IMR-90 (cell line): ENCODE measurements at regions not wholly inside any gene's neighbourhood (a gene's known extent, or its start where the extent isn't known, plus 50 kb on each side); places are given as distances from the start of the nearest gene placed in this dataset.

Experiments
- ATAC-seq: fragments of 200-7000 bp; cut with Tn5 transposase; 2 replicates; pipeline ENCODE4 v1.9.1; 2020; ENCODE audit warnings: low read depth, mild to moderate bottlenecking, moderate library complexity
- BruUV-seq: library from RNA; stranded (reverse); fragments of 400-500 nt; replicated peaks from 2 replicates; lab custom pipeline; 2021; lab: Mats Ljungman, UMichigan
- CTCF ChIA-PET: fragments of 300-600 bp; formaldehyde crosslinking; extraction: SDS; loops from one replicate; lab custom pipeline; 2021; ENCODE audit warnings: antibody characterized with exemption; lab: Yijun Ruan, JAX
- POLR2A ChIA-PET: fragments of 300-600 bp; sonication (Branson Sonifier 250); formaldehyde crosslinking; loops from one replicate; lab custom pipeline; 2022; ENCODE audit warnings: antibody characterized with exemption; ENCODE audit not compliant: unreplicated experiment; lab: Charles Lee
- DNase-seq: peaks from one replicate; pipeline ENCODE4 v3.0.0; 2013
- H2AFZ ChIP-seq: replicated peaks from 2 replicates; pipeline ENCODE3; 2013; ENCODE audit warnings: low read length, mild to moderate bottlenecking; ENCODE audit not compliant: poor library complexity
- H2AK5ac ChIP-seq: 2 replicates; pipeline ENCODE4 v1.6.1; 2013; ENCODE audit warnings: low read depth, low read length, inconsistent platforms
- H2AK9ac ChIP-seq: replicated peaks from 2 replicates; pipeline ENCODE3; 2013; ENCODE audit warnings: mild to moderate bottlenecking, low read depth, low read length, moderate library complexity; ENCODE audit not compliant: poor library complexity
- H2BK120ac ChIP-seq: 2 replicates; pipeline ENCODE4 v1.6.1; 2013; ENCODE audit warnings: low read depth, low read length, inconsistent platforms
- H2BK15ac ChIP-seq: 3 replicates; pipeline ENCODE4 v1.6.1; 2013; ENCODE audit warnings: low read depth, low read length, inconsistent platforms
- H2BK20ac ChIP-seq: 2 replicates; pipeline ENCODE4 v1.6.1; 2013; ENCODE audit warnings: low read depth, mild to moderate bottlenecking, inconsistent platforms, low read length, moderate library complexity
- H2BK5ac ChIP-seq: 2 replicates; pipeline ENCODE4 v1.6.1; 2013; ENCODE audit warnings: mild to moderate bottlenecking, low read depth, low read length, inconsistent platforms; ENCODE audit not compliant: poor library complexity, severe bottlenecking
- H3K14ac ChIP-seq: replicated peaks from 2 replicates; pipeline ENCODE4 v1.6.1; 2013; ENCODE audit warnings: low read depth, low read length, inconsistent platforms
- H3K18ac ChIP-seq: 2 replicates; pipeline ENCODE4 v1.6.1; 2013; ENCODE audit warnings: low read depth, low read length, control low read depth
- H3K23ac ChIP-seq: 2 replicates; pipeline ENCODE4 v1.6.1; 2013; ENCODE audit warnings: low read depth, low read length, inconsistent platforms
- H3K27ac ChIP-seq: 2 replicates; pipeline ENCODE4 v1.5.1; 2013; ENCODE audit warnings: mild to moderate bottlenecking, control low read depth, low read length; ENCODE audit not compliant: insufficient read depth
- H3K27me3 ChIP-seq: 2 replicates; pipeline ENCODE4 v1.6.1; 2013; ENCODE audit warnings: low read length; ENCODE audit not compliant: control insufficient read depth, insufficient read depth
- H3K36me3 ChIP-seq: 2 replicates; pipeline ENCODE4 v1.6.1; 2013; ENCODE audit warnings: low read length, mixed read lengths; ENCODE audit not compliant: control insufficient read depth, insufficient read depth
- H3K4ac ChIP-seq: 2 replicates; pipeline ENCODE4 v1.6.1; 2013; ENCODE audit warnings: low read depth, low read length, inconsistent platforms
- H3K4me1 ChIP-seq: 2 replicates; pipeline ENCODE4 v1.6.1; 2013; ENCODE audit warnings: low read length, mixed read lengths; ENCODE audit not compliant: control insufficient read depth, insufficient read depth
- H3K4me2 ChIP-seq: 2 replicates; pipeline ENCODE4 v1.6.1; 2013; ENCODE audit warnings: low read depth, mild to moderate bottlenecking, control low read depth, low read length, moderate library complexity
- H3K4me3 ChIP-seq: 2 replicates; pipeline ENCODE4 v1.5.1; 2013; ENCODE audit warnings: low read depth, mild to moderate bottlenecking, control low read depth, low read length, moderate library complexity; ENCODE audit not compliant: insufficient read depth
- H3K56ac ChIP-seq: 2 replicates; pipeline ENCODE4 v1.6.1; 2013; ENCODE audit warnings: low read length, inconsistent platforms; ENCODE audit not compliant: insufficient read depth; ENCODE audit errors: extremely low read depth
- H3K79me1 ChIP-seq, 2 experiments: 2 replicates each; pipeline ENCODE4 v1.6.1; 2013; ENCODE audit warnings: low read length in 2 of 2, inconsistent platforms in 1 of 2, low read depth in 1 of 2
- H3K9ac ChIP-seq: 2 replicates; pipeline ENCODE4 v1.6.1; 2013; ENCODE audit warnings: low read depth, low read length, control low read depth
- H3K9me1 ChIP-seq: 2 replicates; pipeline ENCODE4 v1.6.1; 2013; ENCODE audit warnings: low read length, inconsistent platforms; ENCODE audit not compliant: insufficient read depth
- H3K9me3 ChIP-seq: 2 replicates; pipeline ENCODE4 v1.6.1; 2013; ENCODE audit warnings: low read length; ENCODE audit not compliant: control insufficient read depth, insufficient read depth
- H4K20me1 ChIP-seq: 2 replicates; pipeline ENCODE4 v1.6.1; 2013; ENCODE audit warnings: low read length, inconsistent platforms; ENCODE audit not compliant: insufficient read depth
- H4K5ac ChIP-seq: 2 replicates; pipeline ENCODE4 v1.6.1; 2013; ENCODE audit warnings: mild to moderate bottlenecking, low read depth, low read length, control low read depth
- H4K8ac ChIP-seq, 2 experiments: 2 replicates each; pipeline ENCODE4 v1.6.1; 2013; ENCODE audit warnings: low read depth in 2 of 2, low read length in 2 of 2, control low read depth in 1 of 2, inconsistent platforms in 1 of 2
- H4K91ac ChIP-seq: 2 replicates; pipeline ENCODE4 v1.6.1; 2013; ENCODE audit warnings: low read depth, low read length, inconsistent platforms; ENCODE audit not compliant: insufficient read depth
- CEBPB ChIP-seq: IDR thresholded peaks from 2 replicates; pipeline ENCODE4 v1.6.1; 2012; ENCODE audit warnings: low read depth, low read length, improper control_type of control experiment
- CTCF ChIP-seq: conservative IDR thresholded peaks from 2 replicates; pipeline ENCODE4 v1.5.1; 2012; ENCODE audit warnings: mild to moderate bottlenecking, low read depth, low read length, improper control_type of control experiment
- MAFK ChIP-seq: IDR thresholded peaks from 2 replicates; pipeline ENCODE4 v1.6.1; 2012; ENCODE audit warnings: low read depth, low read length, improper control_type of control experiment
- MXI1 ChIP-seq: IDR thresholded peaks from 2 replicates; pipeline ENCODE4 v1.6.1; 2012; ENCODE audit warnings: low read depth, mild to moderate bottlenecking, low read length, moderate library complexity, borderline replicate concordance
- NFE2L2 ChIP-seq: fragments of 150-350 bp; IDR thresholded peaks from 2 replicates; pipeline ENCODE4 v1.6.1; 2016; ENCODE audit warnings: low read depth, mild to moderate bottlenecking, low read length
- RAD21 ChIP-seq: IDR thresholded peaks from 2 replicates; pipeline ENCODE4 v1.6.1; 2012; ENCODE audit warnings: low read length, improper control_type of control experiment
- RCOR1 ChIP-seq: IDR thresholded peaks from 2 replicates; pipeline ENCODE4 v1.6.1; 2012; ENCODE audit warnings: mild to moderate bottlenecking, low read length, improper control_type of control experiment; ENCODE audit not compliant: insufficient replicate concordance
- RFX5 ChIP-seq: IDR thresholded peaks from 2 replicates; pipeline ENCODE4 v1.8.0; 2012; ENCODE audit warnings: low read depth, mild to moderate bottlenecking, low read length, moderate library complexity
- SMC3 ChIP-seq: fragments of 150-350 bp; IDR thresholded peaks from 2 replicates; pipeline ENCODE4 v1.6.1; 2016; ENCODE audit warnings: low read depth, mild to moderate bottlenecking, antibody characterized with exemption, low read length, moderate library complexity
- dilution Hi-C: fragments of 300-500 bp; cut with HindIII; formaldehyde crosslinking; loops from one replicate; pipeline ENCODE4 v1.14.3; 2018; ENCODE audit warnings: low sequenced_read_pairs; ENCODE audit not compliant: unreplicated experiment
- in situ Hi-C: fragments of 300-500 bp; cut with MboI; formaldehyde crosslinking; loops from 3 replicates; pipeline ENCODE4 v1.14.3; 2019; ENCODE audit warnings: low sequenced_read_pairs, inconsistent platforms, mixed read lengths
- intact Hi-C: fragments of 100-400 bp; cut with micrococcal nuclease; formaldehyde crosslinking; loops from 2 replicates; pipeline ENCODE4 v1.10.0; 2022

- H3K14ac ChIP-seq: no peak overlapping the region
- no peak overlapping the region for H4K8ac ChIP-seq
- no peaks in the 10 kb centered on the region for H3K4me1 ChIP-seq
- H2BK15ac ChIP-seq: no peak overlapping the region
- H2BK120ac ChIP-seq: no peak overlapping the region
- in situ Hi-C loops: loop anchor here (25.0 kb wide), 1 partner anchor 186 kb away; the partner anchor contains the start of gene IGF1
- H3K27me3 ChIP-seq: no peaks in the 10 kb centered on the region
- H3K9me3 ChIP-seq: no peaks in the 10 kb centered on the region
- dilution Hi-C loops: no loop called here
- no peak overlapping the region for H4K5ac ChIP-seq
- H3K4ac ChIP-seq: no peak overlapping the region
- no peaks in the 10 kb centered on the region for H3K36me3 ChIP-seq
- H2AK9ac ChIP-seq: no peak overlapping the region
- H3K4me2 ChIP-seq: no peak overlapping the region
- ATAC-seq (peak; percentile 80), DNase-seq (peak; percentile 73)
- no peak for TF ChIP-seq RFX5
- TF ChIP-seq MXI1: no peak
- TF ChIP-seq MAFK: peak; percentile 84
- TF ChIP-seq RCOR1: no peak
- TF ChIP-seq SMC3: peak; percentile 51; the same call in 1 of the 2 replicates
- peak; percentile 65 for TF ChIP-seq RAD21
- TF ChIP-seq NFE2L2: no peak
- peak; percentile 60 for TF ChIP-seq CEBPB
- TF ChIP-seq CTCF: peak; percentile 57
- H3K4me3 ChIP-seq: no peak overlapping the region
- H3K9ac ChIP-seq: no peak overlapping the region
- POLR2A ChIA-PET: no interaction called here
- no peak overlapping the region for H2AFZ ChIP-seq
- H3K23ac ChIP-seq: no peak overlapping the region
- H3K27ac ChIP-seq: no peak overlapping the region
- H2BK20ac ChIP-seq: peak overlapping the region; percentile 21; the same call in 1 of the 2 replicates
- H2BK5ac ChIP-seq: no peak overlapping the region
- H3K18ac ChIP-seq: no peak overlapping the region
- no peak overlapping the region for H3K56ac ChIP-seq
- BruUV-seq: no TSS peak
- no peaks in the 10 kb centered on the region for H3K9me1 ChIP-seq
- no peaks in the 10 kb centered on the region for H3K79me1 ChIP-seq
- CTCF ChIA-PET: interaction anchor here (0.6 to 1.7 kb wide), 6 partner anchors 164 to 468 kb away, joined by 3 to 6 read pairs (median 4); no protein-coding TSS in a partner anchor
- H4K20me1 ChIP-seq: no peaks in the 10 kb centered on the region
- H2AK5ac ChIP-seq: no peak overlapping the region
- intact Hi-C loops: loop anchor here (2.0 to 5.0 kb wide), 3 partner anchors 180 to 402 kb away; partner anchors contain the start of gene IGF1
- H4K91ac ChIP-seq: no peak overlapping the region
Observed at GRCh38 chr12:102300824-102301461, 103.3 kb upstream of the PMCH start.
